SK-N-SH (cell line): ENCODE measurements at regions not wholly inside any gene's neighbourhood (a gene's known extent, or its start where the extent isn't known, plus 50 kb on each side); places are given as distances from the start of the nearest gene placed in this dataset.

Experiments used
- RAD21 ChIP-seq: IDR thresholded peaks from 2 replicates; pipeline ENCODE4 v1.6.1; 2012; ENCODE audit warnings: mild to moderate bottlenecking, low read length
- REST ChIP-seq: IDR thresholded peaks from 2 replicates; pipeline ENCODE4 v1.6.1; 2012; ENCODE audit warnings: mild to moderate bottlenecking, low read depth, low read length, moderate library complexity
- TF ChIP-seq, protein P1 (sequence below): IDR thresholded peaks from 2 replicates; pipeline ENCODE4 v1.4.0; 2012; ENCODE audit warnings: low read depth, borderline replicate concordance

GRCh38 chr4:127081041-127081440, 551.7 kb upstream of the INTU start:
- TF ChIP-seq RAD21 (no peak), REST (no peak)
- TF ChIP-seq, protein P1, sequence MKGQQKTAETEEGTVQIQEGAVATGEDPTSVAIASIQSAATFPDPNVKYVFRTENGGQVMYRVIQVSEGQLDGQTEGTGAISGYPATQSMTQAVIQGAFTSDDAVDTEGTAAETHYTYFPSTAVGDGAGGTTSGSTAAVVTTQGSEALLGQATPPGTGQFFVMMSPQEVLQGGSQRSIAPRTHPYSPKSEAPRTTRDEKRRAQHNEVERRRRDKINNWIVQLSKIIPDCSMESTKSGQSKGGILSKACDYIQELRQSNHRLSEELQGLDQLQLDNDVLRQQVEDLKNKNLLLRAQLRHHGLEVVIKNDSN = no peak
